ENCODE measurements at regions not wholly inside any gene's neighbourhood (a gene's known extent, or its start where the extent isn't known, plus 50 kb on each side); places are given as distances from the start of the nearest gene placed in this dataset.

DNA sequence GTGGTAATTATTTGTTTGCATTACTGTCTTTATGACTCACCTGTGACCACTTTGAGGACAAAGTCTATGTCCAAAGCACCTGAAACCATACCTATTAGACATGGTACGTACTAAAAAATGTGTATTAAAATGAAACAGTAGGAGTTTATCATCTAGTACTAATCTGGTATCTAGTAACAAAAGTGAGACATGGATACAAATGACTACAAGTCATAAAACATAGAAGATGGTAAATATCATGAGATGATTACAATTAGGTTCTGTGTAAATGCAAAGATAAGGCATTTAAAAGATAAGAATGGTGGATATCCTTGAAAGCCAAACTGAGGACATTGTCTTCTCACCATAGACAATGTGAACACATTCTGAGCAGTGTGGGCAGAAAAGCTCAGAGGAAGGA is 113.5 kb upstream of the GUCY1A2 start:
- no peak for TF ChIP-seq POLR2A (IDR thresholded peaks at IDR 0.05; ENCODE audit: low read depth, low read length)
- TF ChIP-seq POLR2AphosphoS5 (IDR thresholded peaks at IDR 0.05; ENCODE audit: low read depth, low read length): no peak
- TF ChIP-seq TAF1 (IDR thresholded peaks at IDR 0.05; ENCODE audit: low read depth, low read length): no peak
- TF ChIP-seq PAX5 (IDR thresholded peaks at IDR 0.05; ENCODE audit: insufficient read depth, low read length, severe bottlenecking): no peak
- no peak for TF ChIP-seq SPI1 (IDR thresholded peaks at IDR 0.05; ENCODE audit: low read depth, low read length)
- TF ChIP-seq POU2F2 (IDR thresholded peaks at IDR 0.05; ENCODE audit: low read depth, low read length): no peak
